SK-N-SH (cell line): ENCODE measurements at regions not wholly inside any gene's neighbourhood (a gene's known extent, or its start where the extent isn't known, plus 50 kb on each side); places are given as distances from the start of the nearest gene placed in this dataset.

Source experiments
- CTCF ChIP-seq: fragments of 200-600 bp; sonication (generic); IDR thresholded peaks from 2 replicates; pipeline ENCODE4 v1.6.1; 2017; ENCODE audit warnings: antibody characterized with exemption, mild to moderate bottlenecking, moderate library complexity
- EP300 ChIP-seq, 2 experiments: IDR thresholded peaks; 2 replicates each; pipeline versions ENCODE4 v1.4.0 to v1.6.1; 2012; ENCODE audit warnings: borderline replicate concordance in 1 of 2, low read depth in 1 of 2, low read length in 1 of 2
- EZH2phosphoT487 ChIP-seq: fragments of 200-600 bp; sonication (generic); IDR thresholded peaks from 2 replicates; pipeline ENCODE4 v1.6.1; 2017; ENCODE audit warnings: low read depth, mixed run types, mild to moderate bottlenecking, antibody characterized with exemption, moderate library complexity, borderline replicate concordance
- FOXM1 ChIP-seq: IDR thresholded peaks from 2 replicates; pipeline ENCODE4 v1.4.0; 2012; ENCODE audit warnings: low read depth, mild to moderate bottlenecking
- JUND ChIP-seq: IDR thresholded peaks from 2 replicates; pipeline ENCODE4 v1.4.0; 2012
- MXI1 ChIP-seq: IDR thresholded peaks from 2 replicates; pipeline ENCODE4 v1.6.1; 2012; ENCODE audit warnings: mild to moderate bottlenecking, low read depth, low read length, improper control_type of control experiment
- PBX3 ChIP-seq: IDR thresholded peaks from 2 replicates; pipeline ENCODE4; 2012
- POLR2AphosphoS5 ChIP-seq: IDR thresholded peaks from 2 replicates; pipeline ENCODE4 v1.6.1; 2012; ENCODE audit warnings: low read depth, low read length
- TAF1 ChIP-seq: IDR thresholded peaks from 2 replicates; pipeline ENCODE4 v1.6.1; 2012; ENCODE audit warnings: low read depth, mild to moderate bottlenecking, low read length, moderate library complexity, borderline replicate concordance
- TEAD4 ChIP-seq: IDR thresholded peaks from 2 replicates; pipeline ENCODE4 v1.4.0; 2012; ENCODE audit warnings: mild to moderate bottlenecking, borderline replicate concordance; ENCODE audit not compliant: insufficient read depth
- USF1 ChIP-seq: IDR thresholded peaks from 2 replicates; pipeline ENCODE4 v1.4.0; 2012; ENCODE audit warnings: low read depth, borderline replicate concordance
- USF2 ChIP-seq: fragments of 150-350 bp; IDR thresholded peaks from 2 replicates; pipeline ENCODE4 v1.6.1; 2017; ENCODE audit warnings: antibody characterized with exemption, low read length, low read depth, borderline replicate concordance

GRCh38 chrX:817759-818300 lies 187.2 kb downstream of the SHOX start:
- TF ChIP-seq EP300 (IDR thresholded peaks at IDR 0.05; ENCODE audit: borderline replicate concordance in 1 of 2, low read depth in 1 of 2, low read length in 1 of 2) (no peak), CTCF (no peak), USF2 (no peak), JUND (no peak), POLR2AphosphoS5 (no peak), EZH2phosphoT487 (no peak), MXI1 (no peak), PBX3 (no peak), TEAD4 (no peak), TAF1 (no peak), FOXM1 (no peak), USF1 (no peak)
